CD4-positive, CD25-positive, alpha-beta regulatory T cell (primary cell): ENCODE measurements at regions not wholly inside any gene's neighbourhood (a gene's known extent, or its start where the extent isn't known, plus 50 kb on each side); places are given as distances from the start of the nearest gene placed in this dataset.

Experiments
- ATAC-seq, 2 donors: fragments of 150-1000 bp; cut with Tn5 transposase; one replicate each; pipeline ENCODE4 v1.10.0; 2021; ENCODE audit warnings: low read depth in 2 of 2, moderate number of reproducible peaks in 2 of 2, moderate library complexity in 1 of 2
- DNase-seq, 3 donors: peaks; one replicate each; pipeline versions ENCODE4 v3.0.0 to v3.0.0-alpha.2; 2012 to 2022; ENCODE audit warnings: mixed read lengths in 1 of 3
- H3K27ac ChIP-seq: one replicate; pipeline ENCODE4 v1.7.0; 2013; ENCODE audit warnings: mild to moderate bottlenecking, low read length; ENCODE audit not compliant: insufficient read depth, poor library complexity, severe bottlenecking
- H3K27me3 ChIP-seq: one replicate; pipeline ENCODE4 v1.7.0; 2013; ENCODE audit warnings: low read length; ENCODE audit not compliant: control insufficient read depth, insufficient read depth
- H3K36me3 ChIP-seq: one replicate; pipeline ENCODE4 v1.7.0; 2013; ENCODE audit warnings: mild to moderate bottlenecking, low read length, moderate library complexity; ENCODE audit not compliant: control insufficient read depth, insufficient read depth
- H3K4me1 ChIP-seq: 2 replicates; pipeline ENCODE4 v1.7.0; 2013; ENCODE audit warnings: mild to moderate bottlenecking, low read length; ENCODE audit not compliant: insufficient read depth, control insufficient read depth, poor library complexity, severe bottlenecking
- H3K4me3 ChIP-seq: one replicate; pipeline ENCODE4 v1.7.0; 2013; ENCODE audit warnings: low read depth, mild to moderate bottlenecking, low read length, moderate library complexity
- H3K9me3 ChIP-seq, 2 experiments: 1 replicate in 1 of 2; 2 replicates in 1 of 2; pipeline ENCODE4 v1.7.0; 2013; ENCODE audit warnings: low read length in 2 of 2, mild to moderate bottlenecking in 1 of 2, moderate library complexity in 1 of 2; ENCODE audit not compliant: control insufficient read depth in 2 of 2
- H3K27ac Mint-ChIP-seq, 3 donors: one replicate each; pipeline ENCODE4 v1.8.0; 2020 to 2022; ENCODE audit warnings: mild to moderate bottlenecking in 3 of 3, mixed read lengths in 3 of 3, moderate library complexity in 2 of 3
- H3K27me3 Mint-ChIP-seq: one replicate; pipeline ENCODE4 v1.8.0; 2022; ENCODE audit warnings: mild to moderate bottlenecking, mixed read lengths
- H3K36me3 Mint-ChIP-seq: one replicate; pipeline ENCODE4 v1.8.0; 2020; ENCODE audit warnings: mixed read lengths
- H3K4me1 Mint-ChIP-seq, 4 donors: one replicate each; pipeline ENCODE4 v1.8.0; 2020 to 2022; ENCODE audit warnings: mixed read lengths in 4 of 4, mild to moderate bottlenecking in 1 of 4
- H3K4me3 Mint-ChIP-seq, 4 donors: one replicate each; pipeline ENCODE4 v1.8.0; 2020 to 2022; ENCODE audit warnings: mild to moderate bottlenecking in 4 of 4, mixed read lengths in 4 of 4, moderate library complexity in 3 of 4
- H3K9me3 Mint-ChIP-seq, 7 donors: one replicate each; pipeline ENCODE4 v1.8.0; 2020 to 2022; ENCODE audit warnings: mixed read lengths in 7 of 7, mild to moderate bottlenecking in 3 of 7, moderate library complexity in 2 of 7

DNA sequence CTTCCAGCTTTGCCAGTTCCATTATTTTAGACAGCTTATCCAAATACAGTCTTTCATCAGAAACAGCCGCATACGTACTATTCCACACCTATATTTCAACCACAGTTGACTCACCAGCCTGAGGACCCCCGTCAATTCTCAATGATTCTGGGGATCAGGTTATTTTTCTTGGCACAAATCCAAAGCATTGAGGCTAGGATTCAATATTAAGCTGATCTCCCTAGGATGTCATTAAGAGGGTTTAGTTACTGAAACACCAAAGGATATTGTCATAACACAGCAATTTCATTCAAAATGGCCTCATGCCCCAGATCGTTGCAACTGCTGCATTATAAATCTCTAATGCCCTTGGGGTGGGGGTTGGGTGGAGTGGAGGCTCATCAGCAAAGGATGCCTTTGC is 214.6 kb downstream of the PTEN start:
- DNase-seq (no peak), ATAC-seq (no peak)
- Mint-ChIP-seq H3K27ac (no peak overlapping the region), H3K36me3 (no peaks in the 10 kb centered on the region), H3K4me3 (no peak overlapping the region), H3K27me3 (no peaks in the 10 kb centered on the region), H3K4me1 (peaks cover 0 to 6% (median 2%) of the 10 kb centered on the region in 4 donors), H3K9me3 (peaks cover 0 to 5% (median 0%) of the 10 kb centered on the region in 7 donors)
- H3K27ac ChIP-seq, result no peak overlapping the region
- no peaks in the 10 kb centered on the region for H3K9me3 ChIP-seq
- no peaks in the 10 kb centered on the region for H3K4me1 ChIP-seq
- H3K36me3 ChIP-seq, result no peaks in the 10 kb centered on the region
- H3K27me3 ChIP-seq, result no peaks in the 10 kb centered on the region
- no peak overlapping the region for H3K4me3 ChIP-seq

DNA sequence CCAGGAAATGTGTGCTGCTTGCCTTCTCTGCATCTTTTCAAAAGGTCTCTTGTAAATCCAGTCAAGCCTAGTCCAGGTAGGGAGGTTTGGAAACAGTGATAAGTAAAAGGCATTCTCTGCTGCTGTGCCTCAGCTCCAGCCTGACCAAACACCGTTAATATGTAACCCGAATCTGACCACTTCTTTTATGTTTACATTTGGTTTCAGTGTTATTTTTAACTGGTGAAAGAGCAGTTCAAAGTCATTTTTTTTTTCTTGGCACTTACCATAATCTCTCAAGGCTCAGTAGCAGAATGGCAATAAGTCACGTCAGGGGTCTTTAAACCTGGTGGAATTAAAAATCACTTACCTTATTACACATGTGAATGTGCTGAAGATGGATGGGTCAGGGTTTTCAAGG is 216.8 kb downstream of the PTEN start:
- H3K4me3 Mint-ChIP-seq, result no peak overlapping the region
- H3K36me3 Mint-ChIP-seq, result no peaks in the 10 kb centered on the region
- peaks cover 0 to 6% (median 2%) of the 10 kb centered on the region in 4 donors for H3K4me1 Mint-ChIP-seq
- no peak for ATAC-seq
- H3K27ac ChIP-seq, result no peak overlapping the region
- H3K4me3 ChIP-seq, result no peak overlapping the region
- H3K4me1 ChIP-seq, result no peaks in the 10 kb centered on the region
- peaks cover 0 to 5% (median 0%) of the 10 kb centered on the region in 7 donors for H3K9me3 Mint-ChIP-seq
- no peaks in the 10 kb centered on the region for H3K36me3 ChIP-seq
- no peaks in the 10 kb centered on the region for H3K27me3 Mint-ChIP-seq
- H3K9me3 ChIP-seq, result no peaks in the 10 kb centered on the region
- no peaks in the 10 kb centered on the region for H3K27me3 ChIP-seq
- DNase-seq, result no peak
- no peak overlapping the region for H3K27ac Mint-ChIP-seq

DNA sequence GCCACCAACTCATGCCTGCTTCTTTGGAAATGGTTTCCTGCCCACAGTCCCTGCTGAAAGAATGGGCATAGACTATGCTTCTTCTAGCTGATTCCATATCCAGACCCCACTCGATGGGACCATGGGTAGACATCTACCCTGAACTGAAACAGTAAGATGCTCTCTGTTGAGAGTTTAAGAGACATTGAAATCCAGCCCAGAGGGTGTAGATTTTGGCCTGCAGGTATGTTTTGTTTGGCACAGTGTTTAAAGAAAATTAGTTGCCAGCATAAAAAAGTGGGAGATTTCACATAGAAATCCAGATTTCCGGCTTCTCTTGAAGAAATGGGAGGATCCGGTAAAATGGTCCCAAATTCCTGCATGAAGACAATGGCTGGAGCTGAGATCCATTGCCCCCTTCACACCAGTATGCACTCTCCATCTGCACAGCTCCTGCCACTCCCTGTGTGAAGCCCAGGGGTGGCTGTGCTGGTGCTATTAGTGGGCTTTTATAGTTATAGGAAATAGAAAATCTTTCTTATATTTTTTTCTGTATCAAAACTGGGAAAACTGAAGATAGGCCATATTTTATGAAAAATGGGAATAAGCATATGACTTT is 218.1 kb downstream of the PTEN start:
- no peak for DNase-seq
- H3K9me3 Mint-ChIP-seq, result peaks cover 0 to 1% (median 0%) of the 10 kb centered on the region in 7 donors
- no peak overlapping the region for H3K27ac Mint-ChIP-seq
- Histone ChIP-seq H3K9me3 (no peaks in the 10 kb centered on the region), H3K4me1 (no peaks in the 10 kb centered on the region), H3K4me3 (no peak overlapping the region), H3K27me3 (no peaks in the 10 kb centered on the region), H3K36me3 (no peaks in the 10 kb centered on the region), H3K27ac (no peak overlapping the region)
- peaks cover 0 to 7% (median 2%) of the 10 kb centered on the region in 4 donors for H3K4me1 Mint-ChIP-seq
- no peaks in the 10 kb centered on the region for H3K27me3 Mint-ChIP-seq
- no peak overlapping the region for H3K4me3 Mint-ChIP-seq
- H3K36me3 Mint-ChIP-seq, result no peaks in the 10 kb centered on the region
- no peak for ATAC-seq

DNA sequence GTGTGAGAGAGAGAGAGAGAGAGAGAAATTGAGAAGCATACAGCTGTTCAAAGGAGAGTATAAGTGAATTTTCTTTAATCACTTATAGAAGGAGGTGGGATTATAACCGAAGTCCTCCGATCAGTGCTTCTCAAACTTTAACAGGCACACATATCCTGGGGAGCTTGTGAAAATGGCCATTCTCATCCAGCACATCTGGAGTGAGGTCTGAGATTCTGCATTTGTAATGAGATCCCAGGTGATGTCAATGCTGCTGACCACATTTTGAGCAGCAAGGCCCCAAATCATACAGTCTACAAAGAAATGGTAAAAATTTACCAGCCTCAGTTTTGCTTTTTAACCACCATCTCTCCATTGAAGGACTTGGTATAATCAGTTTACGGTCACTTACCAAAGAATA is 219.0 kb downstream of the PTEN start:
- Mint-ChIP-seq H3K27ac (no peak overlapping the region), H3K4me3 (no peak overlapping the region), H3K36me3 (no peaks in the 10 kb centered on the region), H3K27me3 (no peaks in the 10 kb centered on the region), H3K9me3 (peaks cover 0 to 1% (median 0%) of the 10 kb centered on the region in 7 donors), H3K4me1 (peaks cover 0 to 9% (median 2%) of the 10 kb centered on the region in 4 donors)
- H3K27ac ChIP-seq, result no peak overlapping the region
- H3K4me3 ChIP-seq, result no peak overlapping the region
- DNase-seq, result no peak
- no peaks in the 10 kb centered on the region for H3K9me3 ChIP-seq
- H3K27me3 ChIP-seq, result no peaks in the 10 kb centered on the region
- no peaks in the 10 kb centered on the region for H3K36me3 ChIP-seq
- H3K4me1 ChIP-seq, result no peaks in the 10 kb centered on the region
- no peak for ATAC-seq

DNA sequence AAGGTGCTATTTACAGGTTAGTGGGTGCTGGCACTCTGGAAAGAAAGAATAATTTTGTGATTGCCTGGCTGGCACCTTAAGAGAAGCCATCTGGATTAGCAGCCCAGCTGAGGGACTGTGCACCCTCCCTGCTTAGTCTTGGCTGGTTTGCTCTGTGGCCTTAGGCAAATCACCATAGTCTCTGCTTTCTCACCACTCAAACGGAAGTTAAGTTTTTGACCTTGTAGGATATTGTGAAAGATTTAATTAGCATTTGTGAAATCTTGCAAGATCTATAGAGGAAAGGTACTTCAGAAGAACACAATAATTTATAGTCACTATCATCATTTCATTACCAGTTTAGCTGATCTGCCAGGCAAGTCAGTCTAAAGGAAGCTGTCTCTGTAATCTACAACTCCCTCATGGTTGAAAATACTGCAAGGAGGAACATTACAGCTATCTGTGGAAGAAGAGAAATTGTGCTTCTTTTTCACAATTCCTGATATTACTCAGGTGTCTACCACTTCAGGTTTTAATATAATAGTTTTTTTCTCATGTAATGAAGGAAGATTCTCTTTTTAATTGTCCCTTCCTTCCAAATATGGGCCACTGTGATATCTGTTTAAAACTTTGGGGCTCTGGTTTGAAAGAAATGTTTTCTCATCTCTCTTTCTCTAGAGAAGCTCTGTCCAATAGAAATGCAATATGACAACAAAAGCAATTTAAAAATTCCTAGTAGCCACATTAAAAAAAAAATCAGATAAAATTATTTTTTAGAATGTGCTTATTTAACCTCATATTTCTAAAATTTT is 219.6 kb downstream of the PTEN start:
- no peak for ATAC-seq

DNA sequence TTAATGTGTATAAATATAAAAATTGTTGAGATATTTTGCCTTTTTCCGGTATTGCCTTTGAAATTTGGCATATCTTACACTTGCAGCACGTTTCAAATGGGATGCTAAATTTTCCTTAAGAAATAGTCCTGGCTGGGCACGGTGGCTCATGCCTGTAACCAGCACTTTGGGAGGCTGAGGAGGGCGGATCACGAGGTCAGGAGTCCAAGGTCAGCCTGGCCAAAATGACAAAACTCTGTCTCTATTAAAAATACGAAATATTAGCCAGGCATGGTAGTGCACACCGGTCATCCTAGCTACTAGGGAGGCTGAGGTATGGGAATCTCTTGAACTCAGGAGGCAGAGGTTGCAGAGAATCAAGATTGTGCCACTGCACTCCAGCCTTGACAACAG is 220.2 kb downstream of the PTEN start:
- Mint-ChIP-seq H3K4me3 (no peak overlapping the region), H3K27ac (no peak overlapping the region), H3K27me3 (no peaks in the 10 kb centered on the region), H3K4me1 (peaks cover 0 to 9% (median 2%) of the 10 kb centered on the region in 4 donors), H3K9me3 (no peaks in the 10 kb centered on the region), H3K36me3 (no peaks in the 10 kb centered on the region)
- Histone ChIP-seq H3K4me1 (no peaks in the 10 kb centered on the region), H3K36me3 (no peaks in the 10 kb centered on the region), H3K4me3 (no peak overlapping the region), H3K27ac (no peak overlapping the region), H3K27me3 (no peaks in the 10 kb centered on the region), H3K9me3 (no peaks in the 10 kb centered on the region)
- no peak for DNase-seq
- no peak for ATAC-seq

More for the DNA sequence above, 219.6 kb downstream of the PTEN start:
- no peak for DNase-seq
- H3K27me3 ChIP-seq, result no peaks in the 10 kb centered on the region
- H3K4me1 Mint-ChIP-seq, result peaks cover 0 to 9% (median 2%) of the 10 kb centered on the region in 4 donors
- no peak overlapping the region for H3K4me3 Mint-ChIP-seq
- H3K27ac Mint-ChIP-seq, result peak overlapping the region in 1 of 3 donors; percentile 6
- H3K27me3 Mint-ChIP-seq, result no peaks in the 10 kb centered on the region
- H3K36me3 Mint-ChIP-seq, result no peaks in the 10 kb centered on the region
- H3K27ac ChIP-seq, result no peak overlapping the region
- no peaks in the 10 kb centered on the region for H3K4me1 ChIP-seq
- H3K9me3 Mint-ChIP-seq, result no peaks in the 10 kb centered on the region
- H3K36me3 ChIP-seq, result no peaks in the 10 kb centered on the region
- no peaks in the 10 kb centered on the region for H3K9me3 ChIP-seq
- H3K4me3 ChIP-seq, result no peak overlapping the region

DNA sequence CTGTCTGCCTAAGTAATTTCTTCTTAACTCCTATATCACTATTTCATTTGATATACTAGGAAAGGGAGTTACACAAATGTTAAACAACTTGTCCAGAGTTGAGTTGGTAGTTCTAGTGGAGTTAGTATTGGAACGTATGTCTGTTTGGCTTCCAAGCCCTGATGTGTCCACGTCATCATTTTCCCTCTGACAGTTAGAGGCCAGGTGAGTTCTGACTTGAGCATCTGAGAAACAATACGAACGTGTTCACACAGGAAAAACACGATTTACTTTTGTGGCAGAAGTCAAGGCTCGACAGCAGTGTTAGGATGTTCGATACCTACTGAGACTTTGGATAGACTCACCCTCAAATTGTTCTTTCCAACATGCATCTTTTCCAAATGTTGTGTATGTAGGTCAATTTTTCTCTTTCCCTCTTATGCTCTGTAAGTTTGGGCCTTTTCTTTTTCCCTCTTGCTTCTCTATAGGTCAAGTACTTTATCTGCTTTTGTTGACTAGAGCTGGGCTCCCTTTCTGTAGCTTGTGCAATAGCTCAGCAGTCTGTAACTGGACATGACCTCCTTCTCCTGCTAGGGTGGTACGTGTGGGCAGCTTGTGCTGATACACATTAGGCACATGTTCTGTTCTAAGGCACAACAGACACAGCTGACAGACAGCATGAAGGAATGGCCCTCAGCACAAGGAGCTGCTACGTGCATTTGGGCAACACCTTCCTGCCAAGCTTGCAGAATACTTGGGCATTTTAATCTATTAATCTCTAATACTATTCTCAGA is 222.9 kb downstream of the PTEN start:
- Mint-ChIP-seq H3K4me1 (peaks cover 12 to 24% (median 19%) of the 10 kb centered on the region in 4 donors), H3K36me3 (no peaks in the 10 kb centered on the region), H3K9me3 (peaks cover 0 to 6% (median 1%) of the 10 kb centered on the region in 7 donors), H3K27ac (no peak overlapping the region), H3K27me3 (no peaks in the 10 kb centered on the region), H3K4me3 (no peak overlapping the region)
- Histone ChIP-seq H3K4me3 (no peak overlapping the region), H3K4me1 (peaks cover 12% of the 10 kb centered on the region), H3K36me3 (no peaks in the 10 kb centered on the region), H3K9me3 (no peaks in the 10 kb centered on the region), H3K27me3 (no peaks in the 10 kb centered on the region), H3K27ac (no peak overlapping the region)
- no peak for DNase-seq
- no peak for ATAC-seq
